Astrocyte (in vitro differentiated cells and primary cell): ENCODE measurements at regions not wholly inside any gene's neighbourhood (a gene's known extent, or its start where the extent isn't known, plus 50 kb on each side); places are given as distances from the start of the nearest gene placed in this dataset.
A peak's percentile ranks its signal among the peaks of the same experiment; 100 is the strongest.

Experiments
- DNase-seq: peaks from one replicate; pipeline ENCODE4 v3.0.0-alpha.2; 2010; ENCODE audit warnings: low read depth
- FAIRE-seq: peaks from 2 replicates; lab custom pipeline; 2011; peaks lifted over from hg19 to GRCh38; lab: Jason Lieb, UNC
- H2AFZ ChIP-seq: 2 replicates; pipeline ENCODE4 v1.6.0; 2012; ENCODE audit warnings: low read depth, low read length, inconsistent platforms
- H3K27ac ChIP-seq: 2 replicates; pipeline ENCODE4 v1.5.1; 2011; ENCODE audit warnings: low read depth, low read length, inconsistent platforms
- H3K27me3 ChIP-seq: 2 replicates; pipeline ENCODE4 v1.6.0; 2011; ENCODE audit warnings: low read length, inconsistent platforms; ENCODE audit not compliant: insufficient read depth
- H3K36me3 ChIP-seq: 2 replicates; pipeline ENCODE4 v1.5.1; 2011; ENCODE audit warnings: low read length, inconsistent platforms; ENCODE audit not compliant: insufficient read depth
- H3K4me1 ChIP-seq: 2 replicates; pipeline ENCODE4 v1.5.1; 2011; ENCODE audit warnings: low read length, inconsistent platforms; ENCODE audit not compliant: insufficient read depth
- H3K4me2 ChIP-seq: 2 replicates; pipeline ENCODE4 v1.6.0; 2012; ENCODE audit warnings: low read length, inconsistent platforms
- H3K4me3 ChIP-seq: 2 replicates; pipeline ENCODE4 v1.5.1; 2011; ENCODE audit warnings: low read depth, mild to moderate bottlenecking, low read length, inconsistent platforms; ENCODE audit not compliant: insufficient read depth
- H3K79me2 ChIP-seq: 2 replicates; pipeline ENCODE4 v1.6.0; 2012; ENCODE audit warnings: mild to moderate bottlenecking, low read length, inconsistent platforms; ENCODE audit not compliant: insufficient read depth
- H3K9ac ChIP-seq: 2 replicates; pipeline ENCODE4 v1.6.0; 2012; ENCODE audit warnings: mild to moderate bottlenecking, low read length, inconsistent platforms
- H3K9me3 ChIP-seq: 2 replicates; pipeline ENCODE4 v1.5.1; 2012; ENCODE audit warnings: low read depth, mild to moderate bottlenecking, low read length, inconsistent platforms; ENCODE audit not compliant: insufficient read depth
- H4K20me1 ChIP-seq: 2 replicates; pipeline ENCODE4 v1.6.0; 2012; ENCODE audit warnings: low read length, inconsistent platforms; ENCODE audit not compliant: insufficient read depth
- H3K27ac Mint-ChIP-seq: one replicate; pipeline ENCODE4 v1.8.0; 2021; ENCODE audit warnings: mild to moderate bottlenecking, mixed read lengths; ENCODE audit not compliant: unreplicated experiment
- H3K27me3 Mint-ChIP-seq: one replicate; pipeline ENCODE4 v1.8.0; 2021; ENCODE audit warnings: low read depth, mixed read lengths; ENCODE audit not compliant: unreplicated experiment
- H3K36me3 Mint-ChIP-seq: one replicate; pipeline ENCODE4 v1.8.0; 2021; ENCODE audit warnings: low read depth, mixed read lengths; ENCODE audit not compliant: unreplicated experiment
- H3K4me1 Mint-ChIP-seq: one replicate; pipeline ENCODE4 v1.8.0; 2021; ENCODE audit warnings: low read depth, mixed read lengths; ENCODE audit not compliant: unreplicated experiment
- H3K4me3 Mint-ChIP-seq: one replicate; pipeline ENCODE4 v1.8.0; 2021; ENCODE audit warnings: mild to moderate bottlenecking, moderate library complexity, mixed read lengths; ENCODE audit not compliant: unreplicated experiment
- H3K9me3 Mint-ChIP-seq: one replicate; pipeline ENCODE4 v1.8.0; 2021; ENCODE audit warnings: mild to moderate bottlenecking, mixed read lengths; ENCODE audit not compliant: unreplicated experiment
- EZH2 ChIP-seq: IDR thresholded peaks from 2 replicates; pipeline ENCODE4 v1.6.1; 2012; ENCODE audit warnings: mild to moderate bottlenecking, low read length, inconsistent platforms; ENCODE audit not compliant: insufficient read depth
- TF ChIP-seq, protein P1 (sequence below): IDR thresholded peaks from 2 replicates; pipeline ENCODE4 v1.5.1; 2011; ENCODE audit warnings: low read depth, mild to moderate bottlenecking, inconsistent platforms, low read length, moderate library complexity; ENCODE audit not compliant: insufficient read depth

DNA sequence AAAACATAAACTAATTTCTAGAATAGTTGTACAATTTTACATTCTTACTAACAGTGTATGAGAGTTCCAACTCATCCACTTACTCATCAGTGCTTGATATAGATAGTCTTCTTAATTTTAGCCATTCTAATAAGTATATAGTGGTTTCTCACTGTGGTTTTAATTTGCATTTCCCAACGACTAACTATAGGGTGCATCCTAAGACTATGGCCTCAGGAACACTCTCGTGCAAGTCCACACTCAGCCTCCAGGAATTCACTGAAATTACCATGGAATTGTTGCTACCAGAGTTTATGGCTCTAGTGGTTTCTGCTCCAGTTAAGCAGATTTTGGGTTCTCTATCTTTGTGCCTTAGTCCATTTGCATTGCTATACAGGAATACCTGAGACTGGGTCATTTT, 60.1 kb upstream of the GUCY1A2 start:
- Histone ChIP-seq H3K79me2 (no peaks in the 10 kb centered on the region), H3K27ac (no peak overlapping the region), H4K20me1 (no peaks in the 10 kb centered on the region), H3K36me3 (no peaks in the 10 kb centered on the region), H3K27me3 (no peaks in the 10 kb centered on the region), H3K4me2 (no peak overlapping the region), H3K4me1 (no peaks in the 10 kb centered on the region), H2AFZ (no peak overlapping the region), H3K9me3 (peaks cover 2% of the 10 kb centered on the region), H3K9ac (no peak overlapping the region), H3K4me3 (no peak overlapping the region)
- H3K4me3 Mint-ChIP-seq: no peak overlapping the region
- FAIRE-seq (no peak), DNase-seq (no peak)
- H3K27ac Mint-ChIP-seq: no peak overlapping the region
- TF ChIP-seq EZH2: no peak
- TF ChIP-seq, protein P1, sequence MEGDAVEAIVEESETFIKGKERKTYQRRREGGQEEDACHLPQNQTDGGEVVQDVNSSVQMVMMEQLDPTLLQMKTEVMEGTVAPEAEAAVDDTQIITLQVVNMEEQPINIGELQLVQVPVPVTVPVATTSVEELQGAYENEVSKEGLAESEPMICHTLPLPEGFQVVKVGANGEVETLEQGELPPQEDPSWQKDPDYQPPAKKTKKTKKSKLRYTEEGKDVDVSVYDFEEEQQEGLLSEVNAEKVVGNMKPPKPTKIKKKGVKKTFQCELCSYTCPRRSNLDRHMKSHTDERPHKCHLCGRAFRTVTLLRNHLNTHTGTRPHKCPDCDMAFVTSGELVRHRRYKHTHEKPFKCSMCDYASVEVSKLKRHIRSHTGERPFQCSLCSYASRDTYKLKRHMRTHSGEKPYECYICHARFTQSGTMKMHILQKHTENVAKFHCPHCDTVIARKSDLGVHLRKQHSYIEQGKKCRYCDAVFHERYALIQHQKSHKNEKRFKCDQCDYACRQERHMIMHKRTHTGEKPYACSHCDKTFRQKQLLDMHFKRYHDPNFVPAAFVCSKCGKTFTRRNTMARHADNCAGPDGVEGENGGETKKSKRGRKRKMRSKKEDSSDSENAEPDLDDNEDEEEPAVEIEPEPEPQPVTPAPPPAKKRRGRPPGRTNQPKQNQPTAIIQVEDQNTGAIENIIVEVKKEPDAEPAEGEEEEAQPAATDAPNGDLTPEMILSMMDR: no peak
- H3K27me3 Mint-ChIP-seq: no peaks in the 10 kb centered on the region
- no peaks in the 10 kb centered on the region for H3K36me3 Mint-ChIP-seq
- H3K9me3 Mint-ChIP-seq: no peaks in the 10 kb centered on the region
- H3K4me1 Mint-ChIP-seq: no peaks in the 10 kb centered on the region

GRCh38 chr11:107076832-107077231, 58.6 kb upstream of the GUCY1A2 start:
- Histone ChIP-seq H3K9ac (no peak overlapping the region), H3K4me3 (no peak overlapping the region), H4K20me1 (no peaks in the 10 kb centered on the region), H3K4me2 (no peak overlapping the region), H3K4me1 (no peaks in the 10 kb centered on the region), H3K27me3 (no peaks in the 10 kb centered on the region), H3K9me3 (no peaks in the 10 kb centered on the region), H2AFZ (no peak overlapping the region), H3K36me3 (no peaks in the 10 kb centered on the region), H3K79me2 (no peaks in the 10 kb centered on the region), H3K27ac (no peak overlapping the region)
- Mint-ChIP-seq H3K4me1 (no peaks in the 10 kb centered on the region), H3K27ac (no peak overlapping the region), H3K36me3 (no peaks in the 10 kb centered on the region), H3K9me3 (no peaks in the 10 kb centered on the region), H3K4me3 (no peak overlapping the region), H3K27me3 (no peaks in the 10 kb centered on the region)
- TF ChIP-seq, protein P1: no peak
- TF ChIP-seq EZH2: no peak
- DNase-seq (peak; percentile 8), FAIRE-seq (no peak)

GRCh38 chr11:107071129-107071528, 52.9 kb upstream of the GUCY1A2 start:
- Histone ChIP-seq H3K36me3 (no peaks in the 10 kb centered on the region), H3K27ac (no peak overlapping the region), H3K4me2 (no peak overlapping the region), H3K9ac (no peak overlapping the region), H3K4me3 (no peak overlapping the region), H3K27me3 (no peaks in the 10 kb centered on the region), H3K9me3 (no peaks in the 10 kb centered on the region), H3K79me2 (no peaks in the 10 kb centered on the region), H3K4me1 (no peaks in the 10 kb centered on the region), H2AFZ (no peak overlapping the region), H4K20me1 (no peaks in the 10 kb centered on the region)
- no peak overlapping the region for H3K4me3 Mint-ChIP-seq
- TF ChIP-seq, protein P1: no peak
- no peak for TF ChIP-seq EZH2
- peaks cover 3% of the 10 kb centered on the region for H3K9me3 Mint-ChIP-seq
- DNase-seq: no peak
- H3K36me3 Mint-ChIP-seq: no peaks in the 10 kb centered on the region
- no peaks in the 10 kb centered on the region for H3K27me3 Mint-ChIP-seq
- H3K4me1 Mint-ChIP-seq: no peaks in the 10 kb centered on the region
- no peak overlapping the region for H3K27ac Mint-ChIP-seq
- no peak for FAIRE-seq
